ENCODE measurements at regions not wholly inside any gene's neighbourhood (a gene's known extent, or its start where the extent isn't known, plus 50 kb on each side); places are given as distances from the start of the nearest gene placed in this dataset.
"Not testable (repeated sequence)": the region's sequence is repeated elsewhere in the genome, so short reads cannot be mapped to it uniquely, and the experiment has no call there.

GRCh38 chr2:187884003-187884402 is 329.8 kb upstream of the TFPI start:
- H3K4me3 ChIP-seq (ENCODE audit: low read depth, low read length): no peak overlapping the region
- no peak for DNase-seq (ENCODE audit: low read depth)

GRCh38 chr2:187890690-187891089 is 336.5 kb upstream of the TFPI start:
- no peak for TF ChIP-seq CTCF (IDR thresholded peaks at IDR 0.05; ENCODE audit: control insufficient read depth, extremely low read depth, insufficient read depth)
- DNase-seq (ENCODE audit: low read depth): no peak
- H3K4me3 ChIP-seq (ENCODE audit: low read depth, low read length): no peak overlapping the region

More at GRCh38 chr2:187884003-187884402, 329.8 kb upstream of the TFPI start:
- no peak for TF ChIP-seq CTCF (IDR thresholded peaks at IDR 0.05; ENCODE audit: control insufficient read depth, extremely low read depth, insufficient read depth)

- no peak for DNase-seq (ENCODE audit: low read depth)
- TF ChIP-seq CTCF (IDR thresholded peaks at IDR 0.05; ENCODE audit: control insufficient read depth, extremely low read depth, insufficient read depth): no peak
- H3K4me3 ChIP-seq (ENCODE audit: low read depth, low read length): no peak overlapping the region
Observed at GRCh38 chr2:187900021-187900420, 345.8 kb upstream of the TFPI start.

- no peak for TF ChIP-seq CTCF (IDR thresholded peaks at IDR 0.05; ENCODE audit: control insufficient read depth, extremely low read depth, insufficient read depth)
- DNase-seq (ENCODE audit: low read depth): no peak
- H3K4me3 ChIP-seq (ENCODE audit: low read depth, low read length): no peak overlapping the region
Observed at GRCh38 chr2:187906021-187906420, 351.8 kb upstream of the TFPI start.

GRCh38 chr2:187910922-187911321 is 356.7 kb upstream of the TFPI start:
- not testable (repeated sequence) for H3K4me3 ChIP-seq (ENCODE audit: low read depth, low read length); DNase-seq (ENCODE audit: low read depth)

GRCh38 chr2:187912950-187913349 is 358.7 kb upstream of the TFPI start:
- TF ChIP-seq CTCF (IDR thresholded peaks at IDR 0.05; ENCODE audit: control insufficient read depth, extremely low read depth, insufficient read depth): no peak
- no peak for DNase-seq (ENCODE audit: low read depth)
- H3K4me3 ChIP-seq (ENCODE audit: low read depth, low read length): no peak overlapping the region

- H3K4me3 ChIP-seq (ENCODE audit: low read depth, low read length): no peak overlapping the region
- no peak for TF ChIP-seq CTCF (IDR thresholded peaks at IDR 0.05; ENCODE audit: control insufficient read depth, extremely low read depth, insufficient read depth)
- no peak for DNase-seq (ENCODE audit: low read depth)
Observed at GRCh38 chr2:187915810-187916209, 361.6 kb upstream of the TFPI start.
